ENCODE measurements at regions not wholly inside any gene's neighbourhood (a gene's known extent, or its start where the extent isn't known, plus 50 kb on each side); places are given as distances from the start of the nearest gene placed in this dataset.
"Not testable (repeated sequence)": the region's sequence is repeated elsewhere in the genome, so short reads cannot be mapped to it uniquely, and the experiment has no call there.

DNA sequence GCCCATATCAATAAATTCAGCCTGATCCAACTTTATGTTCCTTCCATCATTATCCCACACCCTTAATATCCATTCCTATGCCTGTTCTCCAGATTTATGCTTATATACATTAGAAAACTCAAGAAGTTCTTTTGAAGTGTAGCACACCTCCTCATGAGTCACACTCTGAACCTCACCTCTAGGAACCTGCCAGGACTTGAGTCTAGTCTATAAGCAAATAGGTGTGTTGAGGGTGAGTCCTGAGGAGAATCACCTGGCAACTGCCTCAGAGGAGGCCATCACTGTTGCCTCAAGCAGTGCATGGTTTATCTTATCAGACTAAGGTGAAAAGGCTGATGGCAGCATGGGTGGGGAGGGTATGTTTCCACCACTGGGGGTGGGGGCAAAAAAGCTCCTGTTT is 496.7 kb downstream of the C6orf118 start:
- no peak for DNase-seq

DNA sequence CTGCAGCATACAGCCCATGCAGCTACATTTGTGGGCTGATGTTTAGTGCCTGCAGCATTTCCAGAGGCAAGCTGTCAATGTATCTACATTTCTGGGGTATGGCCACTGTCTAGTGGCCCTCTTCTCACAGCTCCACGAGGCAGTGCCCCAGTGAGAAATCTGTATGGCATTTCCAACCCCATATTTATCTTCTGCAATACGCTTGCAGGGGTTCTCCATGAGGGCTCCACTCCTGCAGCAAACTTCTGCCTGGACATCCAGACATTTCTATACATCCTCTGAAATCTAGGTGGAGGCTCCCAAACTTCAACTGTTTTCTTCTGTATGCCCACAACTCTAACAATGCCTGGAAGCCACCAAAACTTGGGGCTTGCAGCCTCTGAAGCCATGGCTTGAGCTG is 502.3 kb downstream of the C6orf118 start:
- no peak for DNase-seq

DNA sequence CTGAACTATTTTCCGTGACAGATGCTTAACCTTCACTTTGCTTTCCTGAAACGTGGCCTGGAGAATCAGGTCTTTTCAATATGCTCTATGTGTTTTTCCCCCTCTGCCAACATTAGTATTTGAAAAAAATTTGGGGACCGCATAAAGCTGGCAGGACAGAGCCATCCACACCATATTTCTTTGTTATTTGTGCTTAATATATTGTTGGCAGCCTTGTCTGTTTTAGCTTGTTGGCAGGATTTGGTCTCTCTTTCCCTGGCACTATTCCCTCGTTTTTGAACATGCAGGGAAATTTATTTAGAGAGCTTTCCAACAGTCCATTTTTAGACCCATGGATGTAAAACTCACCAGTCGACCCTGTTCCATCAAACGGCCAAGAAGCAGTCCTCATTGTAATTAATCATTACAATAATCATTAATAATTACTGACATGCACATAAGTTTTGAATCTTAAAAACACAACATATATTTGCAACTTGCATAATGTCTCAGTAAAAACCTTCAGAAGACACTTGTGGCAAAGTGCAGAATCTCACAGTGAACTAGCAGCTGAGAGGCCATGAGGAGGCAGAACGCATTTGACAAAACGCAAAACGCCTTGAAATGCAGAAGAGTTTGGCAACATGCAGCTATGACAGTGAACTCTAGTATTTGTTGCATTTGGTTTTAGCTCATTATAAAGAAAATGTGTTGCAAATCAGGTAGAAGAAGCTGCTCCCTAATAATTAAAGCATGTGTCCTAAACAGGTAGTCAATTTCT is 514.2 kb downstream of the C6orf118 start:
- DNase-seq, result no peak

DNA sequence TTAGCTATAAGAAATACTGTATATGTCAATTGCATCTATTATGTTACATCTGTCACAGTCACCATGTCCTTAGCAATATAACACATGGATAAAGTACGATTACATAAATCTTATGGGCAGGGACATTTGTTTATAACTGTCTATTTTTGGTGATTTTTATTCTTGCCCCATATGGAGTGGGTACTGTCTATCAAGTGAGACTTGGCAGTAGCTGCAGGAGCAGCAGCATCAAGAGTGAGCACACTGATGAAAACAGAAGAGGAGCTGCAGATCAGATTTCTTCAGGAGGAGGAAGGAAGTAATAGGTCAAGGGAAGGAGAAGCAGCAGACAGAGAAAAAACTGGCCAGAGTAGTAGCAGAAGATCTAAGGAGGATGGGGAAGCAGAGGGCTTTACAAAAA is 516.7 kb downstream of the C6orf118 start:
- no peak for DNase-seq

DNA sequence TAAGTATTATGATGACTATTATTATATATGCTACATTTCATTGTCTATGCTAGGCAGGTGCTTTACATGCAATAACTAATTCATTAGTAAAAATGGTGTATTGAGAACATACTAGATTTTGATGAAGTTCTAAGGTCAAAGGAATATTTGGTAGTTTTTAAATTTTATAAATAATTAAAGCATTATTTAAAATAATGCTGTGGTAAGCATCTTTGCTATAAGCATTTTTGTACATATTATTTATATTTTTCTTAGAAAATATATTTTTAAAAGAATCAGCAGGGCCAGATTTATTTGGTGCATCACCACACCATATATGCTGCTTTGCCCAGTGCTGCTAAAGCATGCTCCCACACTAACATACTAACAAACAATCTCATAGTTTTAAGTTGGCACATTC is 517.9 kb downstream of the C6orf118 start:
- DNase-seq, result no peak

DNA sequence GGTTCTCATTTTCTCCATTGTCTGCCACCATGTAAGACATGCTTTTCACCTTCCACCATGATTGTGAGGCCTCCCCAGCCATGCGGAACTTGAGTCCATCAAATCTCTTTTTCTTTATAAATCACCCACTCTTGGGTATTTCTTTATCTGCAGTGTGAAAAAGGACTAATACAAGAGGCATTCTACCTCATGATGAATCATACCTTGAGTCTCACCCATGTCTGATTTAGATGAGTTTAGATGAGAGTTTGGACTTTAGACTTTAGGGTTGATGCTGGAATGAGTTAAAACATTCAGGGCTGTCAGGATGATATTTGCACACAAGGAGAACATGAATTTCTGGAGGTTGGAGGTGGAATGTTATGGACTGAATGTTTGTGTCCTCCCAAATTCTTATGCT is 545.6 kb downstream of the C6orf118 start:
- no peak for DNase-seq

DNA sequence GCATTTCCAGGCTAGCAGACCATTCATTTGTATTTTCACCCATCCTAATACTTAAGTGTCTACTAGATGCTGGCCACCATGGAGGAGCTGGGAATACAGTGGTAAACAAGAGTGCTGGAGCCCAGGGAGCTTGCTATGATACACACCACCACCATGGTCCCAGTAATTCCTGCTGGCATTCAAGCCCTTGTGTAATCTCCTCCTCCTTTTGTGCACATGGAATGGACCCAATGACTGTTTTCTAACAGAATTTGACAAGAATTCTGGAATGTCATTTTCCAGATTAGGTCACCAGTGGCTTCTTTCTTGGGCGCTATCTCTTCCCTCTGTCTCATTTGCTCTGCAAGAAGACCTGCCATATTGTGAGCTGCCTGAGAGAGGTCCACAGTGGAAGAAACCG is 552.0 kb downstream of the C6orf118 start:
- DNase-seq, result no peak

GRCh38 chr6:164756723-164757122 is 552.7 kb downstream of the C6orf118 start:
- no peak for DNase-seq

- no peak for DNase-seq
Observed at GRCh38 chr6:164756142-164756541, 553.3 kb downstream of the C6orf118 start.

DNA sequence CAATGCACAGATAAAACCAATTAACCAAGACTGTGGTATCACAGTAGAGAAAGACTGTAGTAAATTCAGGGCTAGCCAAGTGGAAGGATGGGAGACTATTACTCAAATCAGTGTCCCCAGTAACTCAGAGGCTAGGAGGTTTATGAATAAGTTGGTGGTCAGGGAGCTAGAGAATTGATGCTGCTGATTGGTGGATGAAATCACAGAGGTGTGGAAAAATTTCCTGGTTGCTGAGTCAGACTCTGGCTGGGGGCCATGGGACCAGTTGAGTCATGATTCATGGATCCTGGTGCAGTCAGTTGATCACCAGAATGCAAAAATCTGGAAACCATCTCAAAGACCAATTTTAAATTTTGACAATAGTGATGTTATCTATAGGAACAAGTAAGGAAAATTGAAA is 555.9 kb downstream of the C6orf118 start:
- DNase-seq, result no peak

DNA sequence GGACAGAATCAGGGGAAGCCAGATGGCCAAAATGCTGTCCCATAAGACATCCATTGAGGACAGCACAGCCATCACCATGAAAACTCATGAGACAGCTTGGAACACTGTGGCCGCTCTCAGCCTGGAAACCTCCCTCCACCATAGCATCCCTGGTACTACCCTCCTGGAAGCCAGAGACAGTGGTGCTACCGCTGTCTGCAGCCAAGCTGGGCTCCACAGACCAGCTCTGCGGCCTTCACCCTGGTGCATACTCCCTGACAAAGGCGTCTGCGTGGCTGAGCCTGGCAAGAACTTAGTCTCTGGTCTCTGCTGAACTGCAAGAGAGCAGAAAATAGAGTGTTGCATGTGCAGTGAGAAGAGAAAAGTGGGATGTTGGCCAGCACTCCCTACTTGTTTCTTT is 558.0 kb downstream of the C6orf118 start:
- DNase-seq, result no peak

DNA sequence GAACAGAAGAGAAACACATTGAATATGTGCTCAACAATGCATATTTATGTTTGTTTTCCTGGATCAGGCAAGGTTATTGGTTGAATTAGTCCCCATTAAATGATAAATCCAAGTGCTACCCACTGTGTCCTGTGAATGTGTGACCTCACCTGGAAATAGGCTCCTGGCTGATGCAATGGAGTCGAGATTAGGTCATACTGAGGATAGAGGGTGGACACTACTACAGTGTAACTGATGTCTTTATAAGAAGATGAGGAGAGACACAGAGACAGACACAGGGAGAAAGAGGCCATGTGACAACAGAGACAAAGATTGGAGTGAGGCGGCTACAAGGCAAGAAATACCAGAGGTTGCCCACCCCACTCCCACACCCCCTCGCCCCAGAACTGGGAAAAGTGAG is 559.3 kb downstream of the C6orf118 start:
- no peak for DNase-seq

GRCh38 chr6:164749221-164750064 is 560.0 kb downstream of the C6orf118 start:
- no peak for DNase-seq

- no peak for DNase-seq
Observed at GRCh38 chr6:164744301-164744700, 565.1 kb downstream of the C6orf118 start.

- no peak for DNase-seq
Observed at GRCh38 chr6:164741938-164742451, 567.4 kb downstream of the C6orf118 start.

DNA sequence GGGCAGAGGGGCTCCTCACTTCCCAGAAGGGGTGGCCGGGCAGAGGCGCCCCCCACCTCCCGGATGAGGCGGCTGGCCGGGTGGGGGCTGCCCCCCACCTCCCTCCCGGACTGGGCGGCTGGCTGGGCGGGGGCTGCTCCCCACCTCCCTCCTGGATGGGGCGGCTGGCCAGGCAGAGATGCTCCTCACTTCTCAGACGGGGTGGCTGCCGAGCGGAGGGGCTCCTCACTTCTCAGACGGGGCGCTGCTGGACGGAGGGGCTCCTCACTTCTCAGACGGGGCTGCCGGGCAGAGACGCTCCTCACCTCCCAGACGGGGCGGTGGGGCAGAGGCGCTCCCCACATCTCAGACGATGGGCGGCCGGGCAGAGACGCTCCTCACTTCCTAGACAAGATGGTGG is 573.3 kb downstream of the C6orf118 start:
- not testable (repeated sequence) for DNase-seq

DNA sequence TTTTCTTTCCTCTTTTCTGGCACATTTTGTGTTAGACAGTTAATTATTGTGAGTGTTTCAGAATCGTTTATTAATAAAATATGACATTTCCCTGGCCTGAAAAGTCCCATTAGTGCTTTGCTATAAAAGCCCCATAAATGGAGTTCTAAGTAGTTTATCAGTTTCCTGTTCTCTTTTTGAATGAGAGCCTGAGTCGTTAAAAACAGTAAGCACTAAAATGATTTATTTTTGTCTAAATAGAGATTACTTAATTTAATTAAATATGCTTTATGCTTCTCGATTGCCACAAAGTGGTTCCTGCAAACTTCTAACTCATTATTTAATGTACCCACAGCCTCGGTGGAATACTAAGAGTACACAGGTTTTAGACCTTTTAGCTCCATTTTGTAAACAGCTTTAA is 577.9 kb downstream of the C6orf118 start:
- no peak for DNase-seq

DNA sequence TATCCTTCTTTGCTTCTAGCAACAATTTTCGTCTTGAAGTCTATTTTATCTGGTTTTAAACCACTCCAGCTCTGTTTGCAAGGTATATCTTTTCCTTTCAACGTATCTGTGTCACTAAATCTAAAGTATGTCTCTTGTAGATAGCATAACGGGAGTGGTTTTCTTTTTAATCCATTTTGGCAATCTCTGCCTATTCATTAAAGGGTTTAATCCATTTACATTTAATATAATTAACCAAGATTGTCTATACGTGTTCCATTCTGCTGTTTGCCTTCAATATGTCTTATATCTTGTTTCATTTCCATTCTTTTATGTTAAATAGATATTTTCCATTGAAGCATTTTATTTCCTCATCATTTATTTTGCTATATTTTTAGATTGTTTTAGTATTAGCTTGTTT is 587.9 kb downstream of the C6orf118 start:
- no peak for DNase-seq

DNA sequence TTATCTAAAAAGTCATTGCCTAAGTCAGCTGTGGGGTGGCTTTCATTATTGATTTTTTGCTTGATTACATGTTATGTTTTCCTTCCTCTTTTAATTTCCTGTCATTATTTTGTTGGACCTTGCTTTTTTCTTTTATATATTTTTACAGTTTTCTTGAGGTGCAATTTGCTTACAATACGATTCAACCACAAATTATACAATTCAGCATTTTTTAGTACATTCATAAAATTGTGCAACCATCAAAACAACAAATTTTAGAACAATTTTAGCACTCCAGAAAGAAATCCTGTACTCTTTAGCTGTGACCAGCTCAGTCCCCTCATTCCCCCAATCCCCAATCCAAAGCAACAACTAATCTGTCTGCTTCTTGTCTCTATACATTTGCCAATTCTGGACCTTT is 608.9 kb downstream of the C6orf118 start:
- DNase-seq, result no peak

- DNase-seq, result no peak
Observed at GRCh38 chr6:164695896-164696295, 613.5 kb downstream of the C6orf118 start.

GRCh38 chr6:164694386-164694785 is 615.0 kb downstream of the C6orf118 start:
- DNase-seq, result no peak

- DNase-seq, result no peak
Observed at GRCh38 chr6:164693944-164694343, 615.5 kb downstream of the C6orf118 start.

- DNase-seq, result no peak
Observed at GRCh38 chr6:164692772-164693510, 616.5 kb downstream of the C6orf118 start.

Measured in hematopoietic multipotent progenitor cell treated with erythropoietin and hydrocortisone succinate and interleukin-3 and kit ligand, for 8 days (in vitro differentiated cells).